WERI-Rb-1 (cell line): ENCODE measurements at regions not wholly inside any gene's neighbourhood (a gene's known extent, or its start where the extent isn't known, plus 50 kb on each side); places are given as distances from the start of the nearest gene placed in this dataset.

Experiments used
- DNase-seq: peaks from one replicate; pipeline ENCODE4 v3.0.0-alpha.2; 2020
- H3K27ac ChIP-seq: fragments of 250-450 bp; sonication (Bioruptor Pico); 2 replicates; pipeline ENCODE4 v1.5.1; 2020; ENCODE audit warnings: mild to moderate bottlenecking, moderate library complexity
- H3K27me3 ChIP-seq: fragments of 250-450 bp; sonication (Bioruptor Pico); 2 replicates; pipeline ENCODE4 v1.5.1; 2021; ENCODE audit warnings: mild to moderate bottlenecking, low read depth, moderate library complexity; ENCODE audit not compliant: insufficient read depth, severe bottlenecking
- H3K36me3 ChIP-seq: fragments of 250-450 bp; sonication (Bioruptor Pico); 2 replicates; pipeline ENCODE4 v1.5.1; 2020; ENCODE audit warnings: mild to moderate bottlenecking, moderate library complexity
- H3K4me3 ChIP-seq: 2 replicates; pipeline ENCODE4 v1.5.1; 2011; ENCODE audit warnings: low read depth, mild to moderate bottlenecking, control low read depth, low read length
- H3K9me3 ChIP-seq: fragments of 250-450 bp; sonication (Bioruptor Pico); 2 replicates; pipeline ENCODE4 v1.5.1; 2021; ENCODE audit warnings: mild to moderate bottlenecking, moderate library complexity; ENCODE audit not compliant: severe bottlenecking
- CTCF ChIP-seq: IDR thresholded peaks from 2 replicates; pipeline ENCODE4 v1.5.1; 2011; ENCODE audit warnings: low read depth, mild to moderate bottlenecking, control low read depth, inconsistent platforms, low read length

DNA sequence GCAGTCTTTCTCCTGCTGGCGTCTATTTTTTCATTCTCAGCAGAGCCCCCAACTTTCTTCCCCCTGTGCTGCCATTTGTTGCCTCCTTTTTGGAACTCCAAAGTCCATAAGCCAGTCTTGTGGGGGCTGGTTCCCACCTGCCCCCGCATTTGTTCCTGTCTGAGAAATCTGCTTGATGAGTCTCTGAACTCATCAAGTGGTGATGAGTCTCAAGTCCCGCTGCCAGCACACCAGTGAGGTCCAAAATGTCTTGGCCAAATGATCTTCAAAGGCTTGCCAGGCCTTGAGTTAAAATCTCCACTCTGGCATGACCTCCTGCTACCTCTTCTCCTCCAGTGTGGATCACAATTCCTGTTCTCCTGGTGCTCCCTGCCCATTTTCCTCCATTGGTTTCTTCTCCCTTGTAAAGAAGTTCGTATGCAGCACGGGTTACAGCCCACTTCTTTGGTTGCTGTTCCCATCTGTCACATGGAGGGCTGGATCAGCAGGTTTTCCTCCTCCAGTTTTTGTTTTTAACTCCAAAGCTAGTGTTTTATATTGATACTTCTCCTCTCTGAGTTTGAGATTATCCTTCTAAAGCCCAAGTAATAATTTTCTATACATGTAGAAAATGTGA, 72.7 kb upstream of the LIMCH1 start:
- Histone ChIP-seq H3K4me3 (no peak overlapping the region), H3K9me3 (no peaks in the 10 kb centered on the region), H3K27ac (no peak overlapping the region), H3K36me3 (no peaks in the 10 kb centered on the region), H3K27me3 (no peaks in the 10 kb centered on the region)
- no peak for DNase-seq
- TF ChIP-seq CTCF, result no peak

GRCh38 chr4:41466249-41466648, 71.7 kb upstream of the LIMCH1 start:
- DNase-seq, result no peak
- no peaks in the 10 kb centered on the region for H3K9me3 ChIP-seq
- no peaks in the 10 kb centered on the region for H3K36me3 ChIP-seq
- no peak overlapping the region for H3K27ac ChIP-seq
- H3K4me3 ChIP-seq, result no peak overlapping the region
- TF ChIP-seq CTCF, result no peak
- H3K27me3 ChIP-seq, result no peaks in the 10 kb centered on the region

- Histone ChIP-seq H3K9me3 (no peaks in the 10 kb centered on the region), H3K36me3 (no peaks in the 10 kb centered on the region), H3K4me3 (no peak overlapping the region), H3K27me3 (no peaks in the 10 kb centered on the region), H3K27ac (no peak overlapping the region)
- no peak for TF ChIP-seq CTCF
- no peak for DNase-seq
Observed at GRCh38 chr4:41468122-41468521, 69.8 kb upstream of the LIMCH1 start.

GRCh38 chr4:41471126-41472071, 66.6 kb upstream of the LIMCH1 start:
- Histone ChIP-seq H3K4me3 (no peak overlapping the region), H3K27ac (no peak overlapping the region), H3K9me3 (no peaks in the 10 kb centered on the region), H3K36me3 (no peaks in the 10 kb centered on the region), H3K27me3 (no peaks in the 10 kb centered on the region)
- TF ChIP-seq CTCF, result no peak
- DNase-seq, result no peak

- no peaks in the 10 kb centered on the region for H3K9me3 ChIP-seq
- no peak for TF ChIP-seq CTCF
- H3K27me3 ChIP-seq, result no peaks in the 10 kb centered on the region
- no peak overlapping the region for H3K27ac ChIP-seq
- no peaks in the 10 kb centered on the region for H3K36me3 ChIP-seq
- no peak overlapping the region for H3K4me3 ChIP-seq
- no peak for DNase-seq
Observed at GRCh38 chr4:41472081-41472480, 65.9 kb upstream of the LIMCH1 start.
